Heart right ventricle (tissue), 16 donors: ENCODE measurements at regions not wholly inside any gene's neighbourhood (a gene's known extent, or its start where the extent isn't known, plus 50 kb on each side); places are given as distances from the start of the nearest gene placed in this dataset.
A peak's percentile ranks its signal among the peaks of the same experiment; 100 is the strongest.

Experiments
- ATAC-seq, 8 donors: fragments of 200-7000 bp; cut with Tn5 transposase; one replicate each; pipeline ENCODE4 v1.9.1; 2020; ENCODE audit warnings: mild to moderate bottlenecking in 8 of 8, moderate library complexity in 8 of 8, moderate number of reproducible peaks in 1 of 8
- DNase-seq, 2 donors: peaks; one replicate each; pipeline ENCODE4 v3.0.0-alpha.2; 2020
- H3K27ac ChIP-seq, 10 donors: fragments of 200-600 bp; sonication (generic) in 2 of 10; one replicate each; pipeline versions ENCODE4 v1.5.0 to v1.8.0; 2020 to 2022; ENCODE audit warnings: mild to moderate bottlenecking in 3 of 10
- H3K27me3 ChIP-seq, 7 donors: fragments of 200-600 bp; one replicate each; pipeline ENCODE4 v1.8.0; 2021 to 2022; ENCODE audit warnings: mild to moderate bottlenecking in 2 of 7
- H3K36me3 ChIP-seq, 9 donors: fragments of 200-600 bp; sonication (generic) in 1 of 9; one replicate each; pipeline versions ENCODE4 v1.5.0 to v1.8.0; 2020 to 2022; ENCODE audit warnings: mild to moderate bottlenecking in 2 of 9
- H3K4me1 ChIP-seq, 9 donors: fragments of 200-600 bp; sonication (generic) in 1 of 9; one replicate each; pipeline versions ENCODE4 v1.5.0 to v1.8.0; 2020 to 2022; ENCODE audit warnings: mild to moderate bottlenecking in 4 of 9
- H3K4me3 ChIP-seq, 10 donors: fragments of 200-600 bp; sonication (generic) in 2 of 10; one replicate each; pipeline versions ENCODE4 v1.5.0 to v1.8.0; 2020 to 2022; ENCODE audit warnings: mild to moderate bottlenecking in 7 of 10, moderate library complexity in 2 of 10
- H3K9me3 ChIP-seq, 11 donors: fragments of 200-600 bp in 10 of 11; sonication (generic) in 2 of 11; one replicate each; pipeline versions ENCODE4 v1.5.0 to v1.8.0; 2013 to 2022; ENCODE audit warnings: mild to moderate bottlenecking in 2 of 11, control low read depth in 1 of 11, moderate library complexity in 1 of 11
- CTCF ChIP-seq, 9 donors: fragments of 200-600 bp; sonication (generic) in 2 of 9; IDR thresholded peaks; one replicate each; pipeline versions ENCODE4 v1.5.0 to v1.8.0; 2021 to 2022; ENCODE audit warnings: antibody characterized with exemption in 9 of 9, mild to moderate bottlenecking in 5 of 9, moderate library complexity in 1 of 9
- WGBS, 2 donors: extraction: QIAGEN DNeasy Blood & Tissue Kit; methylation state at CpG; one replicate each; pipeline ENCODE4 v1.1.7; 2013; ENCODE audit warnings: inconsistent platforms in 1 of 2; 5-methylcytosine and 5-hydroxymethylcytosine counted together
- intact Hi-C, 10 donors: fragments of 100-400 bp; cut with DNase I; formaldehyde crosslinking; loops; one replicate each; pipeline versions ENCODE4 v1.11.1 to v1.14.2; 2022
- donor health status: Arrhythmogenic right ventricular cardiomyopathy.
- donor health status: ischemic (EF 13 %, LVEDD 7.1; RV severe dilation, severe dysfunction).
- donor health status: healthy with polysubstance abuse.
- donor health status: DM: no; HTN: yes; CAD: no.
- donor health status: DM: no; HTN: no; CAD: no.
- donor health status: ischemic (EF 25% LVEDD 6.9; RV normal size, moderate dysfunction).
- donor health status: ischemic (EF 25% LVEDD 5.7; RV mildly dilated, moderate dysfunction).
- donor health status: healthy.
- donor health status: DM: yes; HTN: yes; CAD: no.
- donor health status: Ischemic cardiomyopathy.
- donor health status: ischemic (EF 35%, LVEDD 5.7; RV mildly dilated, moderate dysfunction).
- donor health status: nonischemic (EF 11% LVEDD 7.7; RV severe dilation, severe dysfunction).
- donor health status: DM: yes; HTN: yes; CAD: no.
- donor health status: PGD.
- donor health status: ischemic (EF 29% LVEDD 5.4; RV normal size, mild dysfunction).
- donor health status: nonischemic (EF 23%, LVEDD 6.1; RV moderate dilation, normal function).

- TF ChIP-seq CTCF (IDR thresholded peaks at IDR 0.05) = no peak
- H3K36me3 ChIP-seq = no peaks in the 10 kb centered on the region
- H3K9me3 ChIP-seq = no peaks in the 10 kb centered on the region
- peaks cover 0 to 14% (median 0%) of the 10 kb centered on the region in 9 donors for H3K4me1 ChIP-seq
- no peak for ATAC-seq
- no peak overlapping the region for H3K27ac ChIP-seq
- DNase-seq = no peak
- H3K4me3 ChIP-seq = no peak overlapping the region
- no peaks in the 10 kb centered on the region for H3K27me3 ChIP-seq
- intact Hi-C loops = no loop called here
These were observed 216.6 kb downstream of the HNMT start for GRCh38 chr2:138180692-138181386.

GRCh38 chr2:138182250-138182936, 218.1 kb downstream of the HNMT start:
- Histone ChIP-seq H3K4me3 (no peak overlapping the region), H3K27ac (no peak overlapping the region), H3K27me3 (no peaks in the 10 kb centered on the region), H3K9me3 (no peaks in the 10 kb centered on the region), H3K4me1 (peaks cover 0 to 14% (median 0%) of the 10 kb centered on the region in 9 donors), H3K36me3 (no peaks in the 10 kb centered on the region)
- no peak for TF ChIP-seq CTCF (IDR thresholded peaks at IDR 0.05)
- ATAC-seq (no peak), DNase-seq (no peak)
- intact Hi-C loops = no loop called here
- WGBS, 2 donors = 91 to 94% methylated on average over 6 of the region's 6 CpGs

GRCh38 chr2:138182937-138183312, 218.7 kb downstream of the HNMT start:
- intact Hi-C loops = no loop called here
- TF ChIP-seq CTCF (IDR thresholded peaks at IDR 0.05) = no peak
- ATAC-seq = peak in 1 of 8 donors; percentile 47
- H3K27me3 ChIP-seq = no peaks in the 10 kb centered on the region
- H3K4me1 ChIP-seq = peaks cover 0 to 14% (median 0%) of the 10 kb centered on the region in 9 donors
- H3K9me3 ChIP-seq = no peaks in the 10 kb centered on the region
- no peak for DNase-seq
- no peaks in the 10 kb centered on the region for H3K36me3 ChIP-seq
- H3K27ac ChIP-seq = no peak overlapping the region
- H3K4me3 ChIP-seq = no peak overlapping the region

GRCh38 chr2:138183705-138184104, 219.4 kb downstream of the HNMT start:
- DNase-seq (no peak), ATAC-seq (no peak)
- no peak for TF ChIP-seq CTCF (IDR thresholded peaks at IDR 0.05)
- H3K4me3 ChIP-seq = no peak overlapping the region
- no peaks in the 10 kb centered on the region for H3K36me3 ChIP-seq
- peaks cover 0 to 14% (median 0%) of the 10 kb centered on the region in 9 donors for H3K4me1 ChIP-seq
- H3K27me3 ChIP-seq = no peaks in the 10 kb centered on the region
- H3K9me3 ChIP-seq = no peaks in the 10 kb centered on the region
- intact Hi-C loops = no loop called here
- 52 to 54% methylated on average over 2 of the region's 2 CpGs for WGBS, 2 donors
- H3K27ac ChIP-seq = no peak overlapping the region
